ENCODE measurements at regions not wholly inside any gene's neighbourhood (a gene's known extent, or its start where the extent isn't known, plus 50 kb on each side); places are given as distances from the start of the nearest gene placed in this dataset.

DNA sequence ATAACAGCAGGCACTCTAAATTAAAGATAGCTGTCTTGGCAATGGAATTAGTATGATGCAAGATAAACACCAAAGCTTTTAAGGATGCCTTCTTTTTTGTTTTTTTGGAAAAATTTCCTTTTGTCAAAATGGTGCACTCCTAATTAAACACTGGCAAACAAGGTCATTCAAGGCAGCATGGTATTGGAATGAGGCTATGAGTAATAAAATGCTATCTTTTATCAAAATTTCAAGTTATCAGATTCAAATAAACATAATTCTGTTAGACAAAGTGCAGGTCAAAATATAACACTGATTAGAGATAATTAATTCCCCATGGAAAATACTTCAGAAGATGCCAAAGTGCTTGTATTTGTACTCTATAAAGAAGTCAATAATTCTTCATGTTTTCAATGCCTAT is 514.1 kb downstream of the TENT5A start:
- in situ Hi-C loops (cut with HindIII; ENCODE audit: low sequenced_read_pairs): no loop called here
- TF ChIP-seq, protein P1, sequence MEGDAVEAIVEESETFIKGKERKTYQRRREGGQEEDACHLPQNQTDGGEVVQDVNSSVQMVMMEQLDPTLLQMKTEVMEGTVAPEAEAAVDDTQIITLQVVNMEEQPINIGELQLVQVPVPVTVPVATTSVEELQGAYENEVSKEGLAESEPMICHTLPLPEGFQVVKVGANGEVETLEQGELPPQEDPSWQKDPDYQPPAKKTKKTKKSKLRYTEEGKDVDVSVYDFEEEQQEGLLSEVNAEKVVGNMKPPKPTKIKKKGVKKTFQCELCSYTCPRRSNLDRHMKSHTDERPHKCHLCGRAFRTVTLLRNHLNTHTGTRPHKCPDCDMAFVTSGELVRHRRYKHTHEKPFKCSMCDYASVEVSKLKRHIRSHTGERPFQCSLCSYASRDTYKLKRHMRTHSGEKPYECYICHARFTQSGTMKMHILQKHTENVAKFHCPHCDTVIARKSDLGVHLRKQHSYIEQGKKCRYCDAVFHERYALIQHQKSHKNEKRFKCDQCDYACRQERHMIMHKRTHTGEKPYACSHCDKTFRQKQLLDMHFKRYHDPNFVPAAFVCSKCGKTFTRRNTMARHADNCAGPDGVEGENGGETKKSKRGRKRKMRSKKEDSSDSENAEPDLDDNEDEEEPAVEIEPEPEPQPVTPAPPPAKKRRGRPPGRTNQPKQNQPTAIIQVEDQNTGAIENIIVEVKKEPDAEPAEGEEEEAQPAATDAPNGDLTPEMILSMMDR (IDR thresholded peaks at IDR 0.05; ENCODE audit: low read depth, low read length, missing control alignments): no peak
- no peak for DNase-seq (ENCODE audit: low read depth)
- no peak overlapping the region for H3K4me3 ChIP-seq (ENCODE audit: low read depth, low read length)

DNA sequence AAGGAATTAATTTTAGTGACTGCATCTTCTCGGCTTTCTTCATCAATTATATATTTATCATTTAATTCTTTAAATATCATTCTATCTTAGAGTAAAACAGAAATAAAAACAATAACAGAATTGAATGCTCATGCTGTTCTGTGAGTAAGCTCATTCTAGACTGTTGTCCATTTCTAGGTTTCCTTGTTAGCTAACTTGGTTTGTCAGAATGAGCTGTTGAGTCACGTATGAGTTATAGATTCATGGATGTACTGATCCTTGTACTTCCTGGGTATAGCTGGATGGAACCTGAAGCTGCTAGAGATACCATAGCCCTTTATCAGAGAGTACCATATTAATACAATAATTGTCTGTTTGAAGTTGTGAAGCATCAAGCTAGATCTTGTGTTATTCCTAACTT is 515.3 kb downstream of the TENT5A start:
- in situ Hi-C loops (cut with HindIII; ENCODE audit: low sequenced_read_pairs): no loop called here
- DNase-seq (ENCODE audit: low read depth): no peak
- no peak overlapping the region for H3K4me3 ChIP-seq (ENCODE audit: low read depth, low read length)
- TF ChIP-seq, protein P1 (IDR thresholded peaks at IDR 0.05; ENCODE audit: low read depth, low read length, missing control alignments): no peak

DNA sequence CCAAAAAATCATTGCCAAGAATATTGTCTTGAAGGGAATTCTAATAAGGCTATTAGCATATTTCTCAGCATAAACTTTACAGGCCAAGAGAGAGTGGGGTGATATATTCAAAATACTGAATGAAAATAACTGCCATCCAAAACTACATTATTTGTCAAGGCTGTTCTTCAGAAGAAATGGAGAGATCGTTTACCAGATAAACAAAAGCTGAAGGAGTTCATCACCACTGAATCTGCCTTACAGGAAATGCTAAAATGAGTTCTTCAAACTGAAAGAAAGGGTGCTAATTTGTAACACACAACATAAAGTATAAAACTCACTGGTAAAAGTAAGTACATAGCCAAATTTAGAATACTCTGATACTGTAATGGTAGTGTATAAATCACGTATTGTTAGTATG is 517.0 kb downstream of the TENT5A start:
- H3K4me3 ChIP-seq (ENCODE audit: low read depth, low read length): no peak overlapping the region
- no peak for DNase-seq (ENCODE audit: low read depth)
- in situ Hi-C loops (cut with HindIII; ENCODE audit: low sequenced_read_pairs): no loop called here
- TF ChIP-seq, protein P1 (IDR thresholded peaks at IDR 0.05; ENCODE audit: low read depth, low read length, missing control alignments): no peak

DNA sequence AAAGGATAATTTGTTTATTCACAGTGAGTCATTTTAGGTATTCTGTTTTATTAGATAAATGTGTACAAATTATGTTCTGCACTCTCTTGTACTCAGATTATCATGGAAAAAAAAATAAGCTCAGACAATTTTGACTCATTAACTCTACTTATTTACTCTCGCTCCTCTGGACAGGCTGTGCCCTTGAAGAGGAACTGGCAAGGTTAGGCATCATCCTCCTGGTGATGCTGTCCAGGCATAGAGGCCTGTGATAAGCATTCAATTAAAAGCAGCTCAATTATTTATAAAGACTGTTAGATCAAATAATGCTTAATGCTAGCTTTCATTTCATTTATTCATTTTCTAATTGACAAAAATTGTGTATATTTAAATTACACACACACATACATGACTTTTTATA is 518.5 kb downstream of the TENT5A start:
- in situ Hi-C loops (cut with HindIII; ENCODE audit: low sequenced_read_pairs): no loop called here
- H3K4me3 ChIP-seq (ENCODE audit: low read depth, low read length): no peak overlapping the region
- TF ChIP-seq, protein P1 (IDR thresholded peaks at IDR 0.05; ENCODE audit: low read depth, low read length, missing control alignments): no peak
- no peak for DNase-seq (ENCODE audit: low read depth)

DNA sequence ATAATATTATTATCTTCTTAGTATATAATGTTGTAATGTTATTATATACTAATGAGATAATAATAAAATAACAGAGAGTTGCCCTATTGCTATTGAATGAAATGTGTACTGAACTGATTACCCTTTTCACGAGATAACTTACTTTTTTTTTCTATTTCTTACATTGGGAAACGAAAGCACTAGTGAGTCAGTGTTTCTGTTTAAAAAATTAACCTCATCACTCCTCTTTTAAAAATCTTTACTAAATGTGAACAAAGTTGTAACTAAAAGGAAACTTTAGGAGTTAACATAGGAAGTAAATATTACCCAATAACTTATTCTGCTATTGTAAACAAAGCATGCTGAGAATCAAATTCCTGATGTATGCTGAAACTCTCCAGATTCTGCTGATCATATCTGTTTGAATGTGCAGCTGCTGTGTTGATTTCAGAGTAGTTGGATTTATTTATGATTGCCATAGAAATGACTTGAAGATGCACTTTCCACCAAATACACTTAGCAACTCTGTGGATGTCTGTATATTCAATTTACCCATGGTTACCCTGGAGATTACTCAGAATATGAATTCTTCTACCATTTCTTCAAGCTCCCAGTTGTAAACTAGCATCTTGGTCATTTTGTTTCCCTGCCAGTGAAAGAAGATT is 523.4 kb downstream of the TENT5A start:
- no peak overlapping the region for H3K4me3 ChIP-seq (ENCODE audit: low read depth, low read length)
- in situ Hi-C loops (cut with HindIII; ENCODE audit: low sequenced_read_pairs): no loop called here
- TF ChIP-seq, protein P1 (IDR thresholded peaks at IDR 0.05; ENCODE audit: low read depth, low read length, missing control alignments): no peak
- DNase-seq (ENCODE audit: low read depth): peak; percentile 24

DNA sequence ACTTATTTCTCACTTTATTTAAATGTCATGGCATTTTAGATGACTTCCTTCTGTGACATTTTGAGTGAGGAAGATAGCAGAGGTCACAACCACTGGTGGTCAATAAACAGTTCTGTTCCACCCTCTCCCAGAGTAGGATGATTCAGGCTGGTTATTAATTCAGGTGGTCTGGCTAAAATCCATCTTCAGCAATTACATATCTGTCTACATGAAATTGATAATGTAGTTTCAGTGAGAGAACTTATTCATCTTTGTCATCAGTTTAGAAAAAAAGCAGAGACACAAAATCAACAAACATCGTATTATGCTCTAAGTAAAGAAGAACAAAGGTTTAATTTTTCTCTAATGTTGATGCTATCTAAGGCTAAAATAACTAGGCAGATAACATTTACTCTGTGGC is 525.5 kb downstream of the TENT5A start:
- in situ Hi-C loops (cut with HindIII; ENCODE audit: low sequenced_read_pairs): no loop called here
- DNase-seq (ENCODE audit: low read depth): no peak
- H3K4me3 ChIP-seq (ENCODE audit: low read depth, low read length): no peak overlapping the region
- TF ChIP-seq, protein P1 (IDR thresholded peaks at IDR 0.05; ENCODE audit: low read depth, low read length, missing control alignments): no peak
